ENCODE measurements at regions not wholly inside any gene's neighbourhood (a gene's known extent, or its start where the extent isn't known, plus 50 kb on each side); places are given as distances from the start of the nearest gene placed in this dataset.

DNA sequence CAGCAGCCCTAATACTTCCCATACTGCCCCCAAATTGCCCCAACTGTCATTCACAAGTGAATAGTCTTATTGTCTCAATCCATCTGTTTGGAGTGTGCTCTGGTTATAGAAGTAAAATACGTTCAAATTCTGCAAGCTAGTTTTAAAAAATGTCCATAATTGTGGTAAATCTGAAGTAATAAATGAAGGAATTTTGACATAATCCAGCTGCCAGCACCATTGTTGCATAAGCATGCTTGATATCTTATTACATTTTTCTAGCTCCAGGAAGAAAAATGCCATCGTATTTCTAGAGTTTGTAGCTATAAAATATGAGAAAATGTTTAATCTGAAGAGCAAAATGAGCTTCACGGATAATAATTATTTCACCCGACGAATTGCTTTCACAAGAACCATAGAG, 664.7 kb downstream of the RFPL4B start:
- H3K27ac ChIP-seq (ENCODE audit: low read depth, low read length, poor library complexity, severe bottlenecking): no peak overlapping the region
- no peaks in the 10 kb centered on the region for H3K4me1 ChIP-seq (ENCODE audit: insufficient read depth, low read length, severe bottlenecking)
- H2AFZ ChIP-seq (ENCODE audit: low read length): no peak overlapping the region
- no peak overlapping the region for H3K4me2 ChIP-seq (ENCODE audit: low read length)
- no peaks in the 10 kb centered on the region for H4K20me1 ChIP-seq (ENCODE audit: insufficient read depth, low read length)
- no peak overlapping the region for H3K4me3 ChIP-seq (ENCODE audit: low read depth, low read length, poor library complexity, severe bottlenecking)
- H3K9me3 ChIP-seq (ENCODE audit: low read length): no peaks in the 10 kb centered on the region
- H3K9ac ChIP-seq (ENCODE audit: low read length): no peak overlapping the region
- no peaks in the 10 kb centered on the region for H3K9me2 ChIP-seq (ENCODE audit: low read depth, low read length)
- no peaks in the 10 kb centered on the region for H3K79me2 ChIP-seq (ENCODE audit: insufficient read depth, low read length)
- H3K36me3 ChIP-seq (ENCODE audit: insufficient read depth, low read length): no peaks in the 10 kb centered on the region
- no peaks in the 10 kb centered on the region for H3F3A ChIP-seq (ENCODE audit: insufficient read depth, low read length)
- no peaks in the 10 kb centered on the region for H3K27me3 ChIP-seq (ENCODE audit: insufficient read depth, low read length)
- TF ChIP-seq, protein P1, sequence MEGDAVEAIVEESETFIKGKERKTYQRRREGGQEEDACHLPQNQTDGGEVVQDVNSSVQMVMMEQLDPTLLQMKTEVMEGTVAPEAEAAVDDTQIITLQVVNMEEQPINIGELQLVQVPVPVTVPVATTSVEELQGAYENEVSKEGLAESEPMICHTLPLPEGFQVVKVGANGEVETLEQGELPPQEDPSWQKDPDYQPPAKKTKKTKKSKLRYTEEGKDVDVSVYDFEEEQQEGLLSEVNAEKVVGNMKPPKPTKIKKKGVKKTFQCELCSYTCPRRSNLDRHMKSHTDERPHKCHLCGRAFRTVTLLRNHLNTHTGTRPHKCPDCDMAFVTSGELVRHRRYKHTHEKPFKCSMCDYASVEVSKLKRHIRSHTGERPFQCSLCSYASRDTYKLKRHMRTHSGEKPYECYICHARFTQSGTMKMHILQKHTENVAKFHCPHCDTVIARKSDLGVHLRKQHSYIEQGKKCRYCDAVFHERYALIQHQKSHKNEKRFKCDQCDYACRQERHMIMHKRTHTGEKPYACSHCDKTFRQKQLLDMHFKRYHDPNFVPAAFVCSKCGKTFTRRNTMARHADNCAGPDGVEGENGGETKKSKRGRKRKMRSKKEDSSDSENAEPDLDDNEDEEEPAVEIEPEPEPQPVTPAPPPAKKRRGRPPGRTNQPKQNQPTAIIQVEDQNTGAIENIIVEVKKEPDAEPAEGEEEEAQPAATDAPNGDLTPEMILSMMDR (IDR thresholded peaks at IDR 0.05; ENCODE audit: low read length): no peak
- TF ChIP-seq EZH2 (IDR thresholded peaks at IDR 0.05; ENCODE audit: borderline replicate concordance, low read length): no peak

DNA sequence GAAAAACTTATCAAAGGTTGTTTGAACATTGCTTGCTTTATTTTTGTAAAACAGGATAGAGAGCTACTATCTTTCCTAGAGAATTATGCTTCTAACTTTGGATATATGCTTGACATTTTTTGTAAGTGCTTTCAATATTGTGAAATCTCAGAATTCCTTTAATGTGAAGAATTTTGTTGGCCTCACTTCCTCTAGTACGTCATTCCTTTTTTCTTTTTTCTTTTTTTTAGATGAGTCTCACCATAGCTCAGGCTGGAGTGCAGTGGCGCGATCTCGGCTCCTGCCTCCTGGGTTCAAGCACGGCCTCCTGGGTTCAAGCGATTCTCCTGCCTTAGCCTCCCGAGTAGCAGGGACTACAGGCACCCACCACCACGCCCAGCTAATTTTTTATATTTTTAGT, 668.1 kb downstream of the RFPL4B start:
- Histone ChIP-seq H2AFZ (ENCODE audit: low read length) (no peak overlapping the region), H3K9ac (ENCODE audit: low read length) (no peak overlapping the region), H3K4me2 (ENCODE audit: low read length) (no peak overlapping the region), H3F3A (ENCODE audit: insufficient read depth, low read length) (no peaks in the 10 kb centered on the region), H3K4me3 (ENCODE audit: low read depth, low read length, poor library complexity, severe bottlenecking) (no peak overlapping the region), H3K9me3 (ENCODE audit: low read length) (no peaks in the 10 kb centered on the region), H3K27me3 (ENCODE audit: insufficient read depth, low read length) (no peaks in the 10 kb centered on the region), H4K20me1 (ENCODE audit: insufficient read depth, low read length) (no peaks in the 10 kb centered on the region), H3K4me1 (ENCODE audit: insufficient read depth, low read length, severe bottlenecking) (no peaks in the 10 kb centered on the region), H3K36me3 (ENCODE audit: insufficient read depth, low read length) (no peaks in the 10 kb centered on the region), H3K27ac (ENCODE audit: low read depth, low read length, poor library complexity, severe bottlenecking) (no peak overlapping the region), H3K79me2 (ENCODE audit: insufficient read depth, low read length) (no peaks in the 10 kb centered on the region), H3K9me2 (ENCODE audit: low read depth, low read length) (no peaks in the 10 kb centered on the region)
- TF ChIP-seq EZH2 (IDR thresholded peaks at IDR 0.05; ENCODE audit: borderline replicate concordance, low read length): no peak
- TF ChIP-seq, protein P1 (IDR thresholded peaks at IDR 0.05; ENCODE audit: low read length): no peak

DNA sequence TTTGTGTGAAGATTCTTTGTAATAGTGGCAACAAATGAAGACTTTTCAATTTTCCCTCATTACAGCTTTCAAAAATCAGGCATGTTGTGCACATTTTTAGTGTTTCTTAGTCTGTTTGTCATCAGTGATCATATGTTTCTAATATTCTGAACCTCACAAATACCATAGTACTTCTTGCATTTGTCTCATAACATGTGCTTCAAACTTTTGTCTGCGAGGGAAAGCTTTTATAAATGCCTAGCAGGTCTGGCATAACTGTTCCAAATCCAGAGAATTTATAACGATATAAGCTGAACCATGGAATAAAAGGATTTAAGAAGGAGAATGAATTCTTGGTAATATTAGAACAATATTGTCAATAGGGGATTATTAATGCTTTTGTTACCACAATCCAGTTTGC, 670.2 kb downstream of the RFPL4B start:
- Histone ChIP-seq H3K4me1 (ENCODE audit: insufficient read depth, low read length, severe bottlenecking) (no peaks in the 10 kb centered on the region), H4K20me1 (ENCODE audit: insufficient read depth, low read length) (no peaks in the 10 kb centered on the region), H3K79me2 (ENCODE audit: insufficient read depth, low read length) (no peaks in the 10 kb centered on the region), H3K9me2 (ENCODE audit: low read depth, low read length) (no peaks in the 10 kb centered on the region), H3F3A (ENCODE audit: insufficient read depth, low read length) (no peaks in the 10 kb centered on the region), H3K9me3 (ENCODE audit: low read length) (no peaks in the 10 kb centered on the region), H3K4me2 (ENCODE audit: low read length) (no peak overlapping the region), H3K4me3 (ENCODE audit: low read depth, low read length, poor library complexity, severe bottlenecking) (no peak overlapping the region), H3K27ac (ENCODE audit: low read depth, low read length, poor library complexity, severe bottlenecking) (no peak overlapping the region), H3K9ac (ENCODE audit: low read length) (no peak overlapping the region), H3K27me3 (ENCODE audit: insufficient read depth, low read length) (no peaks in the 10 kb centered on the region), H3K36me3 (ENCODE audit: insufficient read depth, low read length) (no peaks in the 10 kb centered on the region), H2AFZ (ENCODE audit: low read length) (no peak overlapping the region)
- TF ChIP-seq EZH2 (IDR thresholded peaks at IDR 0.05; ENCODE audit: borderline replicate concordance, low read length): no peak
- TF ChIP-seq, protein P1 (IDR thresholded peaks at IDR 0.05; ENCODE audit: low read length): no peak
